ENCODE measurements at regions not wholly inside any gene's neighbourhood (a gene's known extent, or its start where the extent isn't known, plus 50 kb on each side); places are given as distances from the start of the nearest gene placed in this dataset.
"Not testable (repeated sequence)": the region's sequence is repeated elsewhere in the genome, so short reads cannot be mapped to it uniquely, and the experiment has no call there.

DNA sequence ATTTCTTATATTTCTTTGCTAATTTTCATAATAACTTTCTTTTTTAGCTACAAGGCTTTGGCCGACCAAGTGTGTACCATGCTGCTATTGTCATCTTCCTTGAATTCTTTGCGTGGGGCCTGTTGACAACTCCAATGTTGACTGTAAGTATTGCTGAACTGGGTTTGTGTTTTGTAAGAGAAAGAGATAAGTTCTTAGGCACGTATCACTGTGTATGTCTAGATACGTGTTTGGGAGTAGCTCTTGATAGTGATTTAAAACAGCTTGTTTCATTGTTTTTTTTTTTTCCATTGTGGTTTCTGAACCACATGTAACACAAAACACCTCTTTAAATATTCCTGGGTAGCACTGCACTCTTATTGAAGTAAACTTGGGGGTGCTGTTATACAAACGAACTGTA, 86.7 kb upstream of the NUTM2F start:
- H3K27ac ChIP-seq (ENCODE audit: low read depth in 1 of 2, low read length in 1 of 2); H3K27me3 ChIP-seq (ENCODE audit: control insufficient read depth in 2 of 2, insufficient read depth in 1 of 2, low read length in 1 of 2); H3K4me1 ChIP-seq (ENCODE audit: control insufficient read depth in 2 of 2, insufficient read depth in 2 of 2, low read length in 2 of 2); H3K9me3 ChIP-seq (ENCODE audit: control insufficient read depth in 2 of 2, insufficient read depth in 1 of 2, low read length in 1 of 2); H3K4me3 ChIP-seq (ENCODE audit: low read length in 2 of 2); H3K36me3 ChIP-seq (ENCODE audit: control insufficient read depth in 2 of 2, insufficient read depth in 2 of 2, low read length in 1 of 2): not testable (repeated sequence)
- WGBS: 57% methylated on average over 5 of the region's 5 CpGs
- DNase-seq (ENCODE audit: low read depth in 6 of 9, low spot score in 9 of 9): peak in 1 of 9 donors; percentile 9

GRCh38 chr9:94420098-94420497, 91.7 kb upstream of the NUTM2F start:
- not testable (repeated sequence) for H3K27ac ChIP-seq (ENCODE audit: low read depth in 1 of 2, low read length in 1 of 2); H3K9me3 ChIP-seq (ENCODE audit: control insufficient read depth in 2 of 2, insufficient read depth in 1 of 2, low read length in 1 of 2); H3K4me1 ChIP-seq (ENCODE audit: control insufficient read depth in 2 of 2, insufficient read depth in 2 of 2, low read length in 2 of 2); H3K36me3 ChIP-seq (ENCODE audit: control insufficient read depth in 2 of 2, insufficient read depth in 2 of 2, low read length in 1 of 2); H3K4me3 ChIP-seq (ENCODE audit: low read length in 2 of 2); H3K27me3 ChIP-seq (ENCODE audit: control insufficient read depth in 2 of 2, insufficient read depth in 1 of 2, low read length in 1 of 2)
- 74% methylated on average over 5 of the region's 5 CpGs for WGBS
- peak in 1 of 9 donors; percentile 21 for DNase-seq (ENCODE audit: low read depth in 6 of 9, low spot score in 9 of 9)

DNA sequence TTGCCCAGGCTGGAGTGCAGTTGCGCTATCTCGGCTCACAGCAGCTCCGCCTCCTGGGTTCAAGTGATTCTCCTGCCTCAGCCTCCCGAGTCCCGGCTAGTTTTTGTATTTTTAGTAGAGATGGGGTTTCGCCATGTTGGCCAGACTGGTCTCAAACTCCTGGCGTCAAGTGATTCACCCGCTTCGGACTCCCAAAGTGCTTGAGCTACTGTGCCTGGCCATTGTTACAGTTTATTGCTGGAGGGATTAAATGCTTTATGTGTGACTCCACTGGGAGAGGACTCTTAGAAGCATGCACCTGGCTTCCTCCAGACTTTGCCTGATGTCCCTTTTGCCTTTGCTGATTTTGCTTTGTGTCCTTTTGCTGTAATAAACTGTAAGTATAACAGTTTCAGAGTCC, 93.5 kb upstream of the NUTM2F start:
- WGBS: 99% methylated on average over 9 of the region's 9 CpGs
- H3K27me3 ChIP-seq (ENCODE audit: control insufficient read depth in 2 of 2, insufficient read depth in 1 of 2, low read length in 1 of 2); H3K4me3 ChIP-seq (ENCODE audit: low read length in 2 of 2); H3K4me1 ChIP-seq (ENCODE audit: control insufficient read depth in 2 of 2, insufficient read depth in 2 of 2, low read length in 2 of 2); H3K27ac ChIP-seq (ENCODE audit: low read depth in 1 of 2, low read length in 1 of 2); DNase-seq (ENCODE audit: low read depth in 6 of 9, low spot score in 9 of 9); H3K9me3 ChIP-seq (ENCODE audit: control insufficient read depth in 2 of 2, insufficient read depth in 1 of 2, low read length in 1 of 2); H3K36me3 ChIP-seq (ENCODE audit: control insufficient read depth in 2 of 2, insufficient read depth in 2 of 2, low read length in 1 of 2): not testable (repeated sequence)

- not testable (repeated sequence) for DNase-seq (ENCODE audit: low read depth in 6 of 9, low spot score in 9 of 9); H3K9me3 ChIP-seq (ENCODE audit: control insufficient read depth in 2 of 2, insufficient read depth in 1 of 2, low read length in 1 of 2); H3K27ac ChIP-seq (ENCODE audit: low read depth in 1 of 2, low read length in 1 of 2); H3K4me3 ChIP-seq (ENCODE audit: low read length in 2 of 2); H3K36me3 ChIP-seq (ENCODE audit: control insufficient read depth in 2 of 2, insufficient read depth in 2 of 2, low read length in 1 of 2); H3K4me1 ChIP-seq (ENCODE audit: control insufficient read depth in 2 of 2, insufficient read depth in 2 of 2, low read length in 2 of 2); H3K27me3 ChIP-seq (ENCODE audit: control insufficient read depth in 2 of 2, insufficient read depth in 1 of 2, low read length in 1 of 2)
- WGBS: 99% methylated on average over 4 of the region's 4 CpGs
These were observed 96.9 kb upstream of the NUTM2F start for GRCh38 chr9:94425312-94425711.

GRCh38 chr9:94437128-94437527, 108.7 kb upstream of the NUTM2F start:
- not testable (repeated sequence) for H3K9me3 ChIP-seq (ENCODE audit: control insufficient read depth in 2 of 2, insufficient read depth in 1 of 2, low read length in 1 of 2); DNase-seq (ENCODE audit: low read depth in 6 of 9, low spot score in 9 of 9); H3K4me3 ChIP-seq (ENCODE audit: low read length in 2 of 2); H3K36me3 ChIP-seq (ENCODE audit: control insufficient read depth in 2 of 2, insufficient read depth in 2 of 2, low read length in 1 of 2); H3K27ac ChIP-seq (ENCODE audit: low read depth in 1 of 2, low read length in 1 of 2); H3K27me3 ChIP-seq (ENCODE audit: control insufficient read depth in 2 of 2, insufficient read depth in 1 of 2, low read length in 1 of 2); H3K4me1 ChIP-seq (ENCODE audit: control insufficient read depth in 2 of 2, insufficient read depth in 2 of 2, low read length in 2 of 2)
- no CpG with 5 or more reads among the region's 2 CpGs for WGBS

GRCh38 chr9:94438336-94438735, 109.9 kb upstream of the NUTM2F start:
- not testable (repeated sequence) for H3K4me1 ChIP-seq (ENCODE audit: control insufficient read depth in 2 of 2, insufficient read depth in 2 of 2, low read length in 2 of 2); H3K27ac ChIP-seq (ENCODE audit: low read depth in 1 of 2, low read length in 1 of 2); DNase-seq (ENCODE audit: low read depth in 6 of 9, low spot score in 9 of 9); H3K9me3 ChIP-seq (ENCODE audit: control insufficient read depth in 2 of 2, insufficient read depth in 1 of 2, low read length in 1 of 2); H3K4me3 ChIP-seq (ENCODE audit: low read length in 2 of 2); H3K27me3 ChIP-seq (ENCODE audit: control insufficient read depth in 2 of 2, insufficient read depth in 1 of 2, low read length in 1 of 2)
- WGBS: 100% methylated on average over 1 of the region's 1 CpG
- H3K36me3 ChIP-seq (ENCODE audit: control insufficient read depth in 2 of 2, insufficient read depth in 2 of 2, low read length in 1 of 2): peaks cover 5 to 13% of the 10 kb centered on the region in 2 donors

- H3K27ac ChIP-seq (ENCODE audit: low read depth in 1 of 2, low read length in 1 of 2); H3K4me1 ChIP-seq (ENCODE audit: control insufficient read depth in 2 of 2, insufficient read depth in 2 of 2, low read length in 2 of 2); H3K9me3 ChIP-seq (ENCODE audit: control insufficient read depth in 2 of 2, insufficient read depth in 1 of 2, low read length in 1 of 2); DNase-seq (ENCODE audit: low read depth in 6 of 9, low spot score in 9 of 9); H3K4me3 ChIP-seq (ENCODE audit: low read length in 2 of 2); H3K27me3 ChIP-seq (ENCODE audit: control insufficient read depth in 2 of 2, insufficient read depth in 1 of 2, low read length in 1 of 2): not testable (repeated sequence)
- peaks cover 10 to 18% of the 10 kb centered on the region in 2 donors for H3K36me3 ChIP-seq (ENCODE audit: control insufficient read depth in 2 of 2, insufficient read depth in 2 of 2, low read length in 1 of 2)
- 88% methylated on average over 1 of the region's 1 CpG for WGBS
These were observed 112.7 kb upstream of the NUTM2F start for GRCh38 chr9:94441146-94441545.

DNA sequence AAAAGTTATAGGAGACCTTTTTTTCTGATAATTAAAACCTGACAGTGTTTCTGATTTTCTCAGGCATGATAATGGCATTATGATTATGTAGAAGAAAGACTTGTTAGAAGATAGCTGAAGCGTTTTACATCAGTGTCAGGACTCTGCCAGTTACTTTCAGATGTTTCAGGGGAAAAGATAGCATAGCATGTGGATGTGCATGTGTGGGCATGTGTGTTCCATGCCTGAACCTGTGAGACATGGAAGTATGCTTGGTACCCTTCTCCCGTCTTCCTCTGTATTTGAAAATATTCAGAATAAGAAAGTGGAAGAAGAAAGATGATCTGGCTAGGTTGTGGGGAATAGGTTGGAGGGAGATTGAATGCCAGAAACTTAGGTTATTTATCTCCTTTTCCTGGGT, 113.1 kb upstream of the PCAT7 start:
- Histone ChIP-seq H3K9me3 (ENCODE audit: control insufficient read depth in 2 of 2, insufficient read depth in 1 of 2, low read length in 1 of 2) (no peaks in the 10 kb centered on the region), H3K27me3 (ENCODE audit: control insufficient read depth in 2 of 2, insufficient read depth in 1 of 2, low read length in 1 of 2) (no peaks in the 10 kb centered on the region), H3K36me3 (ENCODE audit: control insufficient read depth in 2 of 2, insufficient read depth in 2 of 2, low read length in 1 of 2) (peaks cover 10 to 18% of the 10 kb centered on the region in 2 donors), H3K27ac (ENCODE audit: low read depth in 1 of 2, low read length in 1 of 2) (no peak overlapping the region), H3K4me1 (ENCODE audit: control insufficient read depth in 2 of 2, insufficient read depth in 2 of 2, low read length in 2 of 2) (no peaks in the 10 kb centered on the region), H3K4me3 (ENCODE audit: low read length in 2 of 2) (no peak overlapping the region)
- WGBS: 95% methylated on average over 2 of the region's 2 CpGs
- no peak for DNase-seq (ENCODE audit: low read depth in 6 of 9, low spot score in 9 of 9)

DNA sequence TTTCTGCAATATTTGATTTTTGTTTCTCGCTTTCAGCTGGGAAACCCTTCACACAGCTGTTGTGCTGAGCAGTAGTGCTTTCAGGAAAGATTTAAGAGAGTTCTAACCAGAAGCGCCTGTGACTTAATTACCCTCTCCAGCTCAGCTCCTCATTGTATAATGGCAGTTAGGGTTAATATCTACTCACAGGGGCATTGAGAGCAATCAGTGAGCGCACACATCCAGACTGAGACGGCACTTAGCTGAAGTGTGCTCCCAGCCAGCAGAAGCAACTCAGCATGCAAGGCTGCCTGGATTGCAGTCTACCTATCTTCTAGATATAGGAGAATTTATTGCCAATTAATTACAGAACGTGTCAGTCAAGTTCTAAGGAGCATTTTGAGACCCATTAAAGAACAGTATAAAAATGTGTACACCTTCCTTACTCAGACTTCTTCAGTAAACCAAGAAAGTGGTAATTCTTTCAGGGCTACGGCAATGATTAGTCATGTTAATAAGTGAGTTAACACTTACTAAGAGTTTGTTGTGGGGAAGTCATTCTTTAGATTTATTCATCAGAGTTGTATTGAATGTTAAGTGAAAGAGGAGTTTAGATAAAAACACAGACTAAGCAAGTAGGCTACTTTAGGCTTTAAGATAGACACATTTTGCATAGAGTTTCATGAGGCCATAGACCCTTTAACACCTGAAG, 111.7 kb upstream of the PCAT7 start:
- H3K36me3 ChIP-seq (ENCODE audit: control insufficient read depth in 2 of 2, insufficient read depth in 2 of 2, low read length in 1 of 2): peaks cover 13 to 26% of the 10 kb centered on the region in 2 donors
- 99% methylated on average over 6 of the region's 6 CpGs for WGBS
- H3K9me3 ChIP-seq (ENCODE audit: control insufficient read depth in 2 of 2, insufficient read depth in 1 of 2, low read length in 1 of 2): no peaks in the 10 kb centered on the region
- no peak overlapping the region for H3K4me3 ChIP-seq (ENCODE audit: low read length in 2 of 2)
- H3K4me1 ChIP-seq (ENCODE audit: control insufficient read depth in 2 of 2, insufficient read depth in 2 of 2, low read length in 2 of 2): no peaks in the 10 kb centered on the region
- no peak for DNase-seq (ENCODE audit: low read depth in 6 of 9, low spot score in 9 of 9)
- H3K27ac ChIP-seq (ENCODE audit: low read depth in 1 of 2, low read length in 1 of 2): no peak overlapping the region
- no peaks in the 10 kb centered on the region for H3K27me3 ChIP-seq (ENCODE audit: control insufficient read depth in 2 of 2, insufficient read depth in 1 of 2, low read length in 1 of 2)

GRCh38 chr9:94445863-94446262, 109.0 kb upstream of the PCAT7 start:
- Histone ChIP-seq H3K27me3 (ENCODE audit: control insufficient read depth in 2 of 2, insufficient read depth in 1 of 2, low read length in 1 of 2) (no peaks in the 10 kb centered on the region), H3K27ac (ENCODE audit: low read depth in 1 of 2, low read length in 1 of 2) (no peak overlapping the region), H3K36me3 (ENCODE audit: control insufficient read depth in 2 of 2, insufficient read depth in 2 of 2, low read length in 1 of 2) (peaks cover 15 to 39% of the 10 kb centered on the region in 2 donors), H3K4me3 (ENCODE audit: low read length in 2 of 2) (no peak overlapping the region), H3K4me1 (ENCODE audit: control insufficient read depth in 2 of 2, insufficient read depth in 2 of 2, low read length in 2 of 2) (no peaks in the 10 kb centered on the region), H3K9me3 (ENCODE audit: control insufficient read depth in 2 of 2, insufficient read depth in 1 of 2, low read length in 1 of 2) (no peaks in the 10 kb centered on the region)
- WGBS: 88% methylated on average over 2 of the region's 2 CpGs
- no peak for DNase-seq (ENCODE audit: low read depth in 6 of 9, low spot score in 9 of 9)
